GM12872 (cell line): ENCODE measurements at regions not wholly inside any gene's neighbourhood (a gene's known extent, or its start where the extent isn't known, plus 50 kb on each side); places are given as distances from the start of the nearest gene placed in this dataset.

Source experiments
- CTCF ChIP-seq: IDR thresholded peaks from 3 replicates; pipeline ENCODE4 v1.5.1; 2011; ENCODE audit warnings: low read depth, mild to moderate bottlenecking, low read length, moderate library complexity; ENCODE audit not compliant: insufficient read depth

GRCh38 chr16:61371388-61371787 lies 664.9 kb downstream of the CDH8 start:
- no peak for TF ChIP-seq CTCF

GRCh38 chr16:61370564-61370963 lies 665.7 kb downstream of the CDH8 start:
- TF ChIP-seq CTCF, result no peak

- no peak for TF ChIP-seq CTCF
Measured at GRCh38 chr16:61366006-61366405, 670.2 kb downstream of the CDH8 start.

DNA sequence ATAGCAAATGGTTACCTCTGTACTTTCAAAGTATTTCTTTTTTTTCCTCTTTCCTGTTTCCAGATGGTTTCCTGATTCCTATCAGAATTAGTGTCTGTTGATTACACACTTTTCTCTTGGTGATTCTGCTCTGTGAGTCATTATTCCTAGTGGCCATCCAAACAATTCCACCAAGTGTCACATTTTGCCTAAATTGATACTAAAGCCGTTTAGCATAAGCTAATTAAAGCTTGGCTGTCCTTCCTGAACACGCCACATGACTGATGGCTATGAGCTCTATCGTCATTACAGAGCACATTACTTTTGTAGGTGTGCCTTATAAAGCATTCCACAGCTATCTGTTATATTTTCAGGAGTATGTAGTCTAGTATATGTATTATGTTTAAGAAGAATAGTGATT lies 671.2 kb downstream of the CDH8 start:
- TF ChIP-seq CTCF, result no peak

DNA sequence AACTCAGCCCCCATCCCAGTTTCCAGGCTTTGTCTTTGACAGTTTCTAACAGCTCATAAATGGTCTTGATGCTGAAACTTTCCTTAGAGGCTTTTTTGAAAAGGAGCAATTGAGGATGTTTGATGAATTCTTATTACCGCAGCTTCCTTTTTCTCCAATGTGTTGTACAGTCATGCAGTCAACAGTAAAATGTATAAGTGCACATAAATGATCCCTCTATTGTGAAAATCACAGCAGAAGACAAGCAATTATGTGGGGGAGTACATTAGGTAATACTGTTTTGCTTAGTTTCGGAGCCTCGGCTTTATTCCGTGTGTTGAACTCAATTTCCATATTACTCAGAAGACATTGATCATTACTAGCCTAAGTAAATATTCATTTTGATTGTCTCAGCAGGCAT lies 673.7 kb downstream of the CDH8 start:
- no peak for TF ChIP-seq CTCF

- no peak for TF ChIP-seq CTCF
Measured at GRCh38 chr16:61344791-61345190, 691.4 kb downstream of the CDH8 start.

DNA sequence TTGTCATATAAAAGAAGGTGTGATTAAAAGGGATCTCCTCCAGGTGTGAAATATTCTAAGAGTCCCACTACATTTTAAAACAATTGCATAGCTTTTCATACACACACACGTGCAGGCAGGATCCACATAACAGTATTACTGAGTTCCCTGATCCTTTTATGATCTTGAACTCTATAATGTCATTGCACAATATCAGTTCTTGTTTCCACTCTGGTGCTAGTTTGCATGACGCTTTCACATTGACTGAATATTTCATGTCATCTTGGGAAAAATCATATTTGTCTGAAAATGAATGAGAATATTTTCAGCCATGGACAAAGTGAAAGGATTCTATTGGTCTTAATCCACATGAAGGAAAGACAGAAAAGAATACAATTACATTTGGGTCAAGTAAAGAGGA lies 703.8 kb downstream of the CDH8 start:
- TF ChIP-seq CTCF, result no peak

- no peak for TF ChIP-seq CTCF
Measured at GRCh38 chr16:61324044-61324443, 712.2 kb downstream of the CDH8 start.
